Large intestine (tissue), 3 donors: ENCODE measurements at regions not wholly inside any gene's neighbourhood (a gene's known extent, or its start where the extent isn't known, plus 50 kb on each side); places are given as distances from the start of the nearest gene placed in this dataset.
A peak's percentile ranks its signal among the peaks of the same experiment; 100 is the strongest.

Experiments used
- DNase-seq, 2 donors: peaks; one replicate each; pipeline versions ENCODE4 v3.0.0 to v3.0.0-alpha.2; 2013
- H3K27ac ChIP-seq: one replicate; pipeline ENCODE4 v1.5.1; 2013; ENCODE audit warnings: low read length
- H3K27me3 ChIP-seq: 2 replicates; pipeline ENCODE4 v1.6.1; 2013; ENCODE audit warnings: low read length; ENCODE audit not compliant: control insufficient read depth, insufficient read depth
- H3K36me3 ChIP-seq: 2 replicates; pipeline ENCODE4 v1.6.1; 2013; ENCODE audit warnings: low read length; ENCODE audit not compliant: control insufficient read depth, insufficient read depth
- H3K4me1 ChIP-seq: one replicate; pipeline ENCODE4 v1.6.1; 2013; ENCODE audit warnings: low read length; ENCODE audit not compliant: control insufficient read depth, insufficient read depth
- H3K4me3 ChIP-seq: one replicate; pipeline ENCODE4 v1.5.1; 2013; ENCODE audit warnings: low read length
- H3K9me3 ChIP-seq: one replicate; pipeline ENCODE4 v1.6.1; 2013; ENCODE audit warnings: mild to moderate bottlenecking, low read depth, low read length, moderate library complexity; ENCODE audit not compliant: control insufficient read depth
- WGBS: methylation state at CpG from one replicate; pipeline ENCODE4 v1.1.5; 2013; ENCODE audit warnings: low lambda C conversion rate; ENCODE audit not compliant: insufficient coverage; 5-methylcytosine and 5-hydroxymethylcytosine counted together

DNA sequence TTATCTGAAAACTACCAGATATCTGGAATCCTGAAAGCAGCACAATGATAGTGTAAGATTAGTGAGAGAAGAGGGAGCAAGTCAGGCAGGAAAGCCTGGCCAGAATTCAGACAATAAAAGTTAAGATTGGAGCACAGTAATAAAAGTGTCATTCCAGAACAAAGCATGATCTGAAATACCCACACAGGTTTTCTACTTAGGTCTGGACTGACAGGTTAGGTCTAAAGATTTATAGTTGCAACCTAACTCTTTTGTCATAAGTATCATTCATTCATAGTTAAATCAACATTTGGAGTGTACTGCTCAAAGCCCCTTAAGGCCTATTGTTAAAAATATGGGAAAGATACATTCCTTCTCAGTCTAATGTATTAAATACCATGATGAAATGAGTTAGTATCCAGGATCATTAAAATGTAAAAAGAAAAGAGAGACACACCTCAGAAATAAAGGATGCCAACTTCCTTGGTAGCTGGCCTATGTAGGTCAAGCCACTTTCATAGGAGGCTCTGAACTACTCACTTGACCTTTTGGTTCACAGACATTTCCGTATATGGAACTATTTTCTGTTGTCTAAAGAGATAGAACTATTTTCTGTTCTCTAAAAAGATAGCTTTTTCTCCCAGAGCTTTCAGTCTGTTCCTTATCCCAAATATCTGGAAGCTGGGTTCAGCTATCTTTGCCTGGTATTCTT, 105.2 kb downstream of the FAS start:
- WGBS: no CpG with 5 or more reads among the region's 1 CpG
- Histone ChIP-seq H3K27me3 (no peaks in the 10 kb centered on the region), H3K4me1 (no peaks in the 10 kb centered on the region), H3K4me3 (no peak overlapping the region), H3K27ac (no peak overlapping the region), H3K36me3 (no peaks in the 10 kb centered on the region), H3K9me3 (no peaks in the 10 kb centered on the region)
- DNase-seq: no peak

DNA sequence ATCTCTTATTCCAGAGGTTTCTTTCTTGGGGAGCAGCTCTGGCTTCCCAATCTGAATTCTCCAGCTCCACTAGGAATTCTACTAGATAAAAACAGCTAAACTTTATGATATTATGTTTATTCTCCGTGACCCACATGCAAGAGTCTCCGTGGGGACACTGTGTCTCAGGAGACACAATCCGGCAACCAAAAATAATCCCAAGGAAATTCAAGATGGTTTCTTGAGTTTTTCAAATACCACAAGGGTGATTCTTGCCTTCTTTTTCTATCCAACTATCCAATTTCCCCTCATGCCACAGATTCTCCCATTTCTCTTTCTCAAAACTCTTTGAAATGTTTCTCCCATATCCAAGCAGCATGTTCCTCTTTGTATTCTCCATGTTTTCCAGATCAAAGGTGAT, 103.1 kb downstream of the FAS start:
- DNase-seq: no peak
- Histone ChIP-seq H3K36me3 (no peaks in the 10 kb centered on the region), H3K9me3 (no peaks in the 10 kb centered on the region), H3K27me3 (no peaks in the 10 kb centered on the region), H3K4me3 (no peak overlapping the region), H3K27ac (no peak overlapping the region), H3K4me1 (no peaks in the 10 kb centered on the region)
- WGBS: no CpG with 5 or more reads among the region's 3 CpGs

DNA sequence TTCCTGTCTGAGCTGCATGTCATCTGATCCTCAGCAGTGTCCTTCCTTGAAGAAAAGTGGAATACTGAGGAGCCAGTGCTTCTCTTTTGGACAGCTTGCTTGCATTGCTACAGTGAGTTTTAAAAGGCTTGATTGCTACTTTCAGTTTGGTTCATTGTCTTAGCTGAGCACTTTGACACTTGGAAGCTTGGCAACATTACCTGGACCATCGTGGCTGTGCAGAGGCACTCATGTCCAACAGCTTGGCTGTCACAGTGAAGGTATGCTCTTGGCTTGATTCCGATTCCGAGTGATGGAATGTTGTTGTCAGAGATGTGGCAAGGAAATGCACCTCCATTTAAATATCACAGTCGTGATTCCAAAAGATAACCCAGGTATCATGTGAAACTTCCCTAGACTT, 102.4 kb downstream of the FAS start:
- Histone ChIP-seq H3K36me3 (no peaks in the 10 kb centered on the region), H3K9me3 (no peaks in the 10 kb centered on the region), H3K4me3 (no peak overlapping the region), H3K27me3 (no peaks in the 10 kb centered on the region), H3K4me1 (no peaks in the 10 kb centered on the region), H3K27ac (no peak overlapping the region)
- no CpG with 5 or more reads among the region's 4 CpGs for WGBS
- DNase-seq: no peak

GRCh38 chr10:89092439-89092838, 101.8 kb downstream of the FAS start:
- no peak overlapping the region for H3K4me3 ChIP-seq
- H3K4me1 ChIP-seq: no peaks in the 10 kb centered on the region
- H3K9me3 ChIP-seq: no peaks in the 10 kb centered on the region
- WGBS: no CpG with 5 or more reads among the region's 1 CpG
- no peak for DNase-seq
- H3K27me3 ChIP-seq: no peaks in the 10 kb centered on the region
- no peak overlapping the region for H3K27ac ChIP-seq
- H3K36me3 ChIP-seq: no peaks in the 10 kb centered on the region

DNA sequence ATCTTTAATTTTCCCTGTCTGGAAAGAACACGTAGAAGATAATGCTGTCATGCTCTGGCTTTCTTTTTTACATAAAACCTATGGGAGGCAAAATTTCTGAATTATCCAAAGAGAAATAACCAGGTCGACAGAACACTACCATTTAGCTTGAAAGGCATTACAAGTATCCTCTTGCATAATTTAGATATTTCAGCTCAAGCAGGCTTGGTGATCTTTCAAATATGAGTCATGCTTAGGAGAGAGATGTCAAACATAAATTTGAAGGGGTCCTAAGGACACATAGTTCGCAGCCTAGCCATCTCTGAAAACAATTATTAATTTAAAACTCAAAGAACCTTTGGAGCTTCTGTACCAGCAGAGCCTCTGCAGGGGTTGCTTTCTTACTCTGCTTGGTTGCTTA, 100.9 kb downstream of the FAS start:
- Histone ChIP-seq H3K27ac (no peak overlapping the region), H3K27me3 (no peaks in the 10 kb centered on the region), H3K4me3 (no peak overlapping the region), H3K36me3 (no peaks in the 10 kb centered on the region), H3K9me3 (no peaks in the 10 kb centered on the region), H3K4me1 (no peaks in the 10 kb centered on the region)
- DNase-seq: no peak
- WGBS: no CpG with 5 or more reads among the region's 3 CpGs

GRCh38 chr10:89090756-89091445, 100.3 kb downstream of the FAS start:
- no peaks in the 10 kb centered on the region for H3K27me3 ChIP-seq
- H3K4me3 ChIP-seq: no peak overlapping the region
- 83% methylated on average over 5 of the region's 6 CpGs for whole genome bisulfite sequencing
- H3K36me3 ChIP-seq: no peaks in the 10 kb centered on the region
- no peak for DNase-seq
- no peaks in the 10 kb centered on the region for H3K9me3 ChIP-seq
- H3K27ac ChIP-seq: no peak overlapping the region
- no peaks in the 10 kb centered on the region for H3K4me1 ChIP-seq

GRCh38 chr10:89086801-89087521, 96.4 kb downstream of the FAS start:
- H3K27ac ChIP-seq: peak overlapping the region; percentile 23
- no peaks in the 10 kb centered on the region for H3K36me3 ChIP-seq
- peak; percentile 21 to 52 for DNase-seq
- no peak overlapping the region for H3K4me3 ChIP-seq
- no peaks in the 10 kb centered on the region for H3K4me1 ChIP-seq
- no peaks in the 10 kb centered on the region for H3K27me3 ChIP-seq
- 80% methylated on average over 2 of the region's 13 CpGs for WGBS
- no peaks in the 10 kb centered on the region for H3K9me3 ChIP-seq

DNA sequence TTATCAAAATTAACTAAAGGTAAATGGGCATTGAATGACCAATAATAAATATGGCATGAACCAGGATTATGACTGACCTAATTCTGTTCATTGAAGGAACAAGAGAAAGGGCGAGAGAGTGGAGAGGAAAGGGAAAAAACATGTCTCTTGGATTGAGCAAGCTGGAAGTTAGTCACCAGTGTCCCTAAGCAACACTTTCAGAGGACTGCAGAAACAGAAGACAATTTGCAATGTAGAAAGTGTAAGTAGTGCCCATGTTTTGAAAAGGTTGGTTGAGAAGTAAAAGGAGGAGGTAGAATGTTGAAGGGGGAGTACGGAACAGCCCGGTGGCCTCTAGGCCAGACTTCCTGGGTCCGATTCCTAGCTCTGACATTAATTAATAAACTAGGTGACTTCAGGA, 94.6 kb downstream of the FAS start:
- no peaks in the 10 kb centered on the region for H3K27me3 ChIP-seq
- no peak overlapping the region for H3K27ac ChIP-seq
- H3K9me3 ChIP-seq: no peaks in the 10 kb centered on the region
- WGBS: 100% methylated on average over 2 of the region's 4 CpGs
- no peak for DNase-seq
- H3K4me3 ChIP-seq: no peak overlapping the region
- H3K4me1 ChIP-seq: no peaks in the 10 kb centered on the region
- no peaks in the 10 kb centered on the region for H3K36me3 ChIP-seq

GRCh38 chr10:89082086-89082485, 91.5 kb downstream of the FAS start:
- Histone ChIP-seq H3K9me3 (no peaks in the 10 kb centered on the region), H3K4me1 (no peaks in the 10 kb centered on the region), H3K36me3 (no peaks in the 10 kb centered on the region), H3K27me3 (no peaks in the 10 kb centered on the region), H3K27ac (no peak overlapping the region), H3K4me3 (no peak overlapping the region)
- WGBS: no CpG with 5 or more reads among the region's 5 CpGs
- no peak for DNase-seq

- Histone ChIP-seq H3K36me3 (no peaks in the 10 kb centered on the region), H3K4me1 (no peaks in the 10 kb centered on the region), H3K27ac (no peak overlapping the region), H3K27me3 (no peaks in the 10 kb centered on the region), H3K9me3 (no peaks in the 10 kb centered on the region), H3K4me3 (no peak overlapping the region)
- WGBS: 17% methylated on average over 1 of the region's 3 CpGs
- no peak for DNase-seq
Measured at GRCh38 chr10:89080660-89081059, 90.1 kb downstream of the FAS start.
